Chondrocyte (in vitro differentiated cells): ENCODE measurements at regions not wholly inside any gene's neighbourhood (a gene's known extent, or its start where the extent isn't known, plus 50 kb on each side); places are given as distances from the start of the nearest gene placed in this dataset.

Source experiments
- DNase-seq: peaks from one replicate; pipeline ENCODE4 v3.0.0; 2021; ENCODE audit warnings: mixed read lengths, low spot score
- H3K27ac Mint-ChIP-seq: one replicate; pipeline ENCODE4 v1.8.0; 2021; ENCODE audit warnings: mild to moderate bottlenecking, moderate library complexity, mixed read lengths; ENCODE audit not compliant: unreplicated experiment
- H3K27me3 Mint-ChIP-seq: 2 replicates; pipeline ENCODE4 v1.8.0; 2021; ENCODE audit warnings: low read depth, mixed read lengths
- H3K36me3 Mint-ChIP-seq: 2 replicates; pipeline ENCODE4 v1.8.0; 2021; ENCODE audit warnings: low read depth, mixed read lengths
- H3K4me1 Mint-ChIP-seq: 2 replicates; pipeline ENCODE4 v1.8.0; 2021; ENCODE audit warnings: low read depth, mild to moderate bottlenecking, mixed read lengths
- H3K4me3 Mint-ChIP-seq: one replicate; pipeline ENCODE4 v1.8.0; 2021; ENCODE audit warnings: mild to moderate bottlenecking, moderate library complexity, mixed read lengths; ENCODE audit not compliant: unreplicated experiment
- H3K9me3 Mint-ChIP-seq: 2 replicates; pipeline ENCODE4 v1.8.0; 2021; ENCODE audit warnings: low read depth, mixed read lengths
- TF ChIP-seq, protein P1 (sequence below): fragments of 200-600 bp; sonication (generic); IDR thresholded peaks from 2 replicates; pipeline ENCODE4 v1.5.0; 2021; ENCODE audit warnings: antibody characterized with exemption, mild to moderate bottlenecking, moderate library complexity

DNA sequence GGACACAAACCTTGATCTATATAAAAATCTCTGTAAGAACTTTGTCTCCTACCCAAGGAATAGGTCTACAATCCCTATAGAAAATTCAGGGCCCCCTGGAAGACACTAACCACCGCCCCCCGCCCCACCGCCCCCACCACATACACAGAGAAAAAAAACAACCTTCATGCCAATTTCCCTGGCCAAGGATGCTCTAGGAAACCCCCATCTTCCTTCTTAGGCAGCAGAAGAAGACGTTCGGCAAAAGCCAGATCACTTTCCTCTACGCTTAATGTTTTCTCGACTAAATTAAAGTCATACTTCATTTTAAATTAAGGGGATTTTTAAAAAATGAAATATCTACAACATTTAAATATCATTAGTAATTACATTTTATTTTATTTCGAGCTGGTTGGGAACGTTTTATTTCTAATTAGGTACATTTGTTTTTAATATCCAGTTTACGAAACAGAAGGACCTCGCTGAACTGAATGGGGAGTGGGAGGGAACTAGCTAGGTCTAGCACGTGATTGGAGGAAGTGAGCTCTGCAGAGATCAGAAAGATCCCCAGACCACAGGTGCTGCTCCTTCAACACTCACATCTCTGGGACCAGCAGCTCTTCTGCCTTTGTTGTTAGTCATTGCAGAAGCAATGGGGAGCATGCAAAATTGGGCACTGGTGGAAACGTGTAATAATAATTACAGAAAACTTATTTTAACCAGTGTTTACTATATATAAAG, 472.3 kb downstream of the MN1 start:
- no peak overlapping the region for H3K27ac Mint-ChIP-seq
- H3K9me3 Mint-ChIP-seq = peaks cover 8% of the 10 kb centered on the region
- no peak for DNase-seq
- H3K36me3 Mint-ChIP-seq = no peaks in the 10 kb centered on the region
- TF ChIP-seq, protein P1, sequence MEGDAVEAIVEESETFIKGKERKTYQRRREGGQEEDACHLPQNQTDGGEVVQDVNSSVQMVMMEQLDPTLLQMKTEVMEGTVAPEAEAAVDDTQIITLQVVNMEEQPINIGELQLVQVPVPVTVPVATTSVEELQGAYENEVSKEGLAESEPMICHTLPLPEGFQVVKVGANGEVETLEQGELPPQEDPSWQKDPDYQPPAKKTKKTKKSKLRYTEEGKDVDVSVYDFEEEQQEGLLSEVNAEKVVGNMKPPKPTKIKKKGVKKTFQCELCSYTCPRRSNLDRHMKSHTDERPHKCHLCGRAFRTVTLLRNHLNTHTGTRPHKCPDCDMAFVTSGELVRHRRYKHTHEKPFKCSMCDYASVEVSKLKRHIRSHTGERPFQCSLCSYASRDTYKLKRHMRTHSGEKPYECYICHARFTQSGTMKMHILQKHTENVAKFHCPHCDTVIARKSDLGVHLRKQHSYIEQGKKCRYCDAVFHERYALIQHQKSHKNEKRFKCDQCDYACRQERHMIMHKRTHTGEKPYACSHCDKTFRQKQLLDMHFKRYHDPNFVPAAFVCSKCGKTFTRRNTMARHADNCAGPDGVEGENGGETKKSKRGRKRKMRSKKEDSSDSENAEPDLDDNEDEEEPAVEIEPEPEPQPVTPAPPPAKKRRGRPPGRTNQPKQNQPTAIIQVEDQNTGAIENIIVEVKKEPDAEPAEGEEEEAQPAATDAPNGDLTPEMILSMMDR = no peak
- H3K4me3 Mint-ChIP-seq = no peak overlapping the region
- no peaks in the 10 kb centered on the region for H3K27me3 Mint-ChIP-seq
- peaks cover 21% of the 10 kb centered on the region for H3K4me1 Mint-ChIP-seq

DNA sequence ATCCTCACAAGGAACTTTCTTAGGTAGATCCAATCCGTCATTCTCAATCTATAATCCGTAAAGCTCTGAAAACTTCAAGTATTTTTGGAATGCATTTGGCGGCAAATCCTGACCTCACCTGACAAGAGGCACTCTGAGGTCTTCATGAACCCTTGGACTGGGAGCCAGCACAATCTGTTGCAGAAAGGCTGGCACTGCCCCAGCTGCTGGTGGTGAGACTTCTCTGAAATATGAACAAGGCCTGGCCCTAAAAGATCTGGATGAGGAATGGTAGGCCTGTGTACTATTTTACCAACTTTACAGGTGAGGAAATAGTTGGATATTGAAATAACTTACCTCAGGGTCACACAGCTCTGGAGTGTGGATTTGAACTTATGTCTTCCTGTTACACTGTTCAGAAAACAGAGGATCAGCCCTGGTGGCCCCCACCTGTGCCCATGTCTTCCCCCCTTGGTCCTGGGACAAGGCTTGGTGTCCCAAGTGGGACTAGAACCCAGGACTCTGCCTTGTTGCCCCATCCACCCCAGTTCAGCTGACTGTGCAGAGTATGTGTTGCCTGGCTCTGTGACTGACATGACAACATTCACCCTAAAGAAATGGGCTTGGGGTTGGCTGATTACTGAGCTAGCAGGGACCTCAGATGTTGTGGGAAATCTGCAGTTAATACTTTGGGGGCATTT, 471.4 kb downstream of the MN1 start:
- H3K4me3 Mint-ChIP-seq = no peak overlapping the region
- no peaks in the 10 kb centered on the region for H3K27me3 Mint-ChIP-seq
- peaks cover 6% of the 10 kb centered on the region for H3K9me3 Mint-ChIP-seq
- H3K27ac Mint-ChIP-seq = no peak overlapping the region
- TF ChIP-seq, protein P1 = no peak
- no peak for DNase-seq
- peaks cover 21% of the 10 kb centered on the region for H3K4me1 Mint-ChIP-seq
- no peaks in the 10 kb centered on the region for H3K36me3 Mint-ChIP-seq

DNA sequence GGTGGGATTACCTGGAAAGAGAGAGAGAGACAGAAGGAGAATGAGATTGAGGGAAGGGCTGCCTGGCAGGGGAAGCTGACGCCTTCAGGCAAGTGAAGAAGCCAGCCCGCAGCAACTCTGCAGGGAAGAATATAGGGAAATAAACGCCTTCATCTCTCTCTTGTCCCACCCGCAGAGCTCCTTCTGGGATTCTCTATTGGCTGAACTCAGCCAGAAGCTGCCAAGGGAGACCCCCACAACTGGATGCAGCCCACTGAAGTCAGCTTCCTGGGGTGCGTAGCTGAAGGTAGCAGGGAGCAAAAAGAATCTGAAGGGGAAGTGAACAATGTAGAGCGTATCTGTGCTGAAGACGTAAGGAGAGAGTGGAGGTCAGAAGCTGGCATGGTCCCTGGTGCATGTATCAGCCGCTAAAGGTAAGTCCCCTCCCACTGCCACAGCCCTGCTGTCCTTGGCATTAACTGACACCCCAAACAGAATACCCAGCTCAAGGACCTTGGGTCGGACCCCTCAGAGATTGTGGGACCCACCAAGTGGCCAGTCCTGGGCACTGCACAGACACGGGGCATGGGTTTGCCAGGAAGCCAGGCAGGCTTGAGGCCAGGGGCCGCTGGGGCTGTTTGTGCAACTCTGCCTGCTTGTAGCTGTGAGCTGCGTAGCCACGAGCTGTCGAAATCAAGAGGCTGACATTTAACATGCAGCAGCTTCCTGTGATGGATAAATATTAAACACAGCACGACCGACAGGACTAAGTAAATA, 469.9 kb downstream of the MN1 start:
- peak overlapping the region; percentile 30 for H3K27ac Mint-ChIP-seq
- no peak for DNase-seq

GRCh38 chr22:27335102-27335660, 466.4 kb downstream of the MN1 start:
- H3K27me3 Mint-ChIP-seq = no peaks in the 10 kb centered on the region
- H3K36me3 Mint-ChIP-seq = no peaks in the 10 kb centered on the region

More for the DNA sequence above, 469.9 kb downstream of the MN1 start:
- H3K4me3 Mint-ChIP-seq = no peak overlapping the region
- TF ChIP-seq, protein P1 = peak; percentile 73
- peaks cover 6% of the 10 kb centered on the region for H3K9me3 Mint-ChIP-seq
- H3K36me3 Mint-ChIP-seq = no peaks in the 10 kb centered on the region
- H3K27me3 Mint-ChIP-seq = no peaks in the 10 kb centered on the region
- H3K4me1 Mint-ChIP-seq = peaks cover 28% of the 10 kb centered on the region

More at GRCh38 chr22:27335102-27335660, 466.4 kb downstream of the MN1 start:
- H3K4me1 Mint-ChIP-seq = peaks cover 19% of the 10 kb centered on the region
- H3K4me3 Mint-ChIP-seq = no peak overlapping the region
- TF ChIP-seq, protein P1 = no peak
- no peak overlapping the region for H3K27ac Mint-ChIP-seq
- peaks cover 6% of the 10 kb centered on the region for H3K9me3 Mint-ChIP-seq
- no peak for DNase-seq
